ENCODE measurements at regions not wholly inside any gene's neighbourhood (a gene's known extent, or its start where the extent isn't known, plus 50 kb on each side); places are given as distances from the start of the nearest gene placed in this dataset.

DNA sequence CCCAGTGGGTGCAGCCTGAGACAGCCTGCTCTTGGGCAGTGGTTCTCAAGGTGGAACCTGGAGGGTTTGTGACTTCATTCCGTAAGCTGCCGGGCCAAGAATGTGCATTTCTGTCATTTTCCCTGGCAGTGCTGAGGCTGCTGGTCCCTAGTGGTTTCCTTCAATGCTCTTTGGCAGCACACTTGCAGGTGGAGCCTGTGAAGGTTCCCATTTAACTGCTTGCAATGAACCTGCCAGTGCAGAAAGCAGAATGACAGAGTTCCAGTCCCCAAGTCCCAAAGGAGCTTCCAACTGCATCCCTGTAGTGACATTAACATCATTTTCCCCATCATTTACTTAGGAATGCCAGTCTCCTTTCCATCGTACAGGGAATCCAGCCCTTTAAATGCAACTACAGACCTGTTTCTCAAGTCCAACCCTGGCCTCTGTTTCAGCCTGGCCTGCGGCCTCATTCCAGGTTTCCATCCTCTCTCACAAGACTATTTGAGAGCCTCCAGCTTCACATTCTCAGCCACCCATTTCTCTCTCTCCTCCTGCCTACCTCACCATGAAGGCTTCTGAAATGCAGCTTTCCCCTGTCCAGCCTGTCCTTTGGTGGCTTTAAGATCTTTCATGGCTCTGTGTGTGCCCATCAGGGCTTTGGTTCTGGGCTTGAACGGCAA is 149.7 kb upstream of the GGTLC1 start:
- WGBS (ENCODE audit: missing lambda C conversion rate), result 58% methylated on average over 5 of the region's 5 CpGs
- no peak for DNase-seq (ENCODE audit: low read depth in 1 of 2, low spot score in 1 of 2)
- H3K4me2 ChIP-seq, result no peak overlapping the region
- no peak overlapping the region for H3K4me3 ChIP-seq
- ChIA-PET POLR2A (no interaction called here), CTCF (interaction anchor here (0.9 kb wide), 1 partner anchor 642 kb away, joined by 3 read pairs; no protein-coding TSS in a partner anchor)
- TF ChIP-seq, protein P1, sequence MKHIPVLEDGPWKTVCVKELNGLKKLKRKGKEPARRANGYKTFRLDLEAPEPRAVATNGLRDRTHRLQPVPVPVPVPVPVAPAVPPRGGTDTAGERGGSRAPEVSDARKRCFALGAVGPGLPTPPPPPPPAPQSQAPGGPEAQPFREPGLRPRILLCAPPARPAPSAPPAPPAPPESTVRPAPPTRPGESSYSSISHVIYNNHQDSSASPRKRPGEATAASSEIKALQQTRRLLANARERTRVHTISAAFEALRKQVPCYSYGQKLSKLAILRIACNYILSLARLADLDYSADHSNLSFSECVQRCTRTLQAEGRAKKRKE (CRISPR knock-in tag; IDR thresholded peaks at IDR 0.05; ENCODE audit: low read depth), result no peak
- TF ChIP-seq RCOR1 (IDR thresholded peaks at IDR 0.05; ENCODE audit: low read depth, low read length) (no peak), POLR2AphosphoS2 (conservative IDR thresholded peaks at IDR 0.05; ENCODE audit: low read length) (no peak), NR3C1 (IDR thresholded peaks at IDR 0.05) (no peak), NFE2L2 (conservative IDR thresholded peaks at IDR 0.05; ENCODE audit: low read length) (no peak), HDAC2 (IDR thresholded peaks at IDR 0.05) (no peak), TFCP2L1 (CRISPR knock-in tag; IDR thresholded peaks at IDR 0.05) (no peak), KDM5A (IDR thresholded peaks at IDR 0.05) (no peak), GATA3 (IDR thresholded peaks at IDR 0.05; ENCODE audit: borderline replicate concordance) (no peak), KDM1A (IDR thresholded peaks at IDR 0.05; ENCODE audit: low read depth) (no peak)
- H3K27ac ChIP-seq, result no peak overlapping the region
- H3K9me3 ChIP-seq, result no peaks in the 10 kb centered on the region
- ATAC-seq, result no peak
- no peaks in the 10 kb centered on the region for H3K4me1 ChIP-seq
- no peak for FAIRE-seq

DNA sequence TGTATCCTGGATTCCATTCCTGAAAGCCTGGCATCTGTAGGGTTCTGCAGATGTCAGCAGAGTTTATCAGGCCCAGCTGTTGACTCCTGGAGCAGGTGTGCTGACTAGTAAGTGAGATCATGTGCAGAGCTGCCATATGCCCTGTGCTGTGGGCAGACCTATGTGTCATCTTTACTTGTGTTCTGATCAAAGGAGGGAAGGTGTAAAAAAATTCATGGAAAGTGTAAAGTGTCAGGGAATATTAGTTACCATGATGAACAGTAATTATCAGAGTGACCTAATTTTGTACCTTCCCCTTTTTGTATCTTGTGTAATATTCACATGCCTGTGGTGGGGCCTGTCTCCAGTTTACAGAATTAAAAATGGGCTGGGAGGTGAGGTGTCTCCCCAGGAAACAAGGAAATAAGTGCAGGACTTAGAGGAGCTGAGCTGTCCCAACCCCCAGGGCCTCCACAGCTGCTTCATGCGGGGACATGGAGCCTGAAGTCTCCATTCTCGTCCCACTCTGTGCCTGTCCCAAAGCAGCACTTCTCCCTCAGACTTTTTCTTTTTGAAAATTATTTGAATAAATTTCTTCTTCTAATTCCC is 148.2 kb upstream of the GGTLC1 start:
- ChIA-PET CTCF (no interaction called here), POLR2A (no interaction called here)
- H3K4me3 ChIP-seq, result no peak overlapping the region
- 42% methylated on average over 2 of the region's 2 CpGs for WGBS (ENCODE audit: missing lambda C conversion rate)
- no peak overlapping the region for H3K4me2 ChIP-seq
- ATAC-seq (no peak), DNase-seq (ENCODE audit: low read depth in 1 of 2, low spot score in 1 of 2) (no peak), FAIRE-seq (no peak)
- no peaks in the 10 kb centered on the region for H3K9me3 ChIP-seq
- H3K27ac ChIP-seq, result no peak overlapping the region
- no peak for TF ChIP-seq MAFK (IDR thresholded peaks at IDR 0.05; ENCODE audit: partially characterized antibody)
- TF ChIP-seq RARB (CRISPR knock-in tag; IDR thresholded peaks at IDR 0.05), result no peak
- no peak for TF ChIP-seq POLR2A (IDR thresholded peaks at IDR 0.05; ENCODE audit: low read length)
- no peak for TF ChIP-seq FOSB (CRISPR knock-in tag; IDR thresholded peaks at IDR 0.05)
- no peaks in the 10 kb centered on the region for H3K4me1 ChIP-seq

DNA sequence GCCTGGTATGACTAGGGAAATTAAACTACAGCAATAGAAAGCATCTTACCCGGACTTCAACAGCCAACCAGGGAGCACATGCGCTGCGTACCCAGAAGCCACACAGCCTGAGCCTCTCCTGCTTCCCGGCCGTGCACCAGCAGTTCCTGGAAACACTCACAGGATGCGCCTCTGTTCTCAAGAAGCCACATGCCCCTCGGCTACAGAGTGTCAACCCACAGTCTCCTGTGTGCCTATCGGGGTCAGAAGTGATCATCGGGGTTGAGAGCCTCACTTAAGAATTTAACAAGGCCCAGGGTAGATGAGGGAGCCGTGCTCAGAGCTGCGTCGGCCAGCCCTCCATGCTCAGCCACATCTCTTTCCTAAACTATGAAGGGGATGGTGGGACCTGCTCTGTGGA is 147.2 kb upstream of the GGTLC1 start:
- FAIRE-seq, result no peak
- Histone ChIP-seq H3K9me3 (no peaks in the 10 kb centered on the region), H3K27ac (no peak overlapping the region), H3K4me3 (no peak overlapping the region), H3K4me1 (no peaks in the 10 kb centered on the region), H3K4me2 (no peak overlapping the region)
- ChIA-PET POLR2A (no interaction called here), CTCF (no interaction called here)
- DNase-seq (ENCODE audit: low read depth in 1 of 2, low spot score in 1 of 2), result no peak
- WGBS (ENCODE audit: missing lambda C conversion rate), result 73% methylated on average over 12 of the region's 12 CpGs
- no peak for ATAC-seq
- TF ChIP-seq KDM1A (IDR thresholded peaks at IDR 0.05; ENCODE audit: low read depth) (no peak), HOXB5 (CRISPR knock-in tag; IDR thresholded peaks at IDR 0.05) (no peak)

DNA sequence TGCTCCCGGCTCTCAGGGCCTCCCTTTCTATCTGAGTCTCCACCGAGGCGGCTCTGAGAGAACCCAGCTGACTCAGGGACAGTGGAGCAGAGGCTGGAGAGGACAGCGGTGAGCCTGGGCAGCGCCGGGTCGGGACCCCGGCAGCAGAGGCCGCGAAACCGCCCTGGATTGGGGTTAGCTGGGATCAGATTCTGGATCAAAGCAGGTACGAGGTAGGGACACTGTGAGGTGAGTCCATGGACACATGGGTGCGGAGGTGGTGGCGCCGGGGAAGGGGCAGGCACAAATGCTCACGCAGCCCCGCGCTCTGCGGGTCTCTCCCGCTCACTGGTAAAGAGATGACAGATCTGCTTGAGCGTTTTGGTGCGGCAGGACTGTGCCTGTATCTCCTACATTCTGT is 146.4 kb upstream of the GGTLC1 start:
- TF ChIP-seq EP300 (IDR thresholded peaks at IDR 0.05) (no peak), GATA3 (IDR thresholded peaks at IDR 0.05; ENCODE audit: borderline replicate concordance) (no peak), CBX2 (IDR thresholded peaks at IDR 0.05; ENCODE audit: borderline replicate concordance, low read depth) (no peak), RAD21 (conservative IDR thresholded peaks at IDR 0.05 in 1 of 2, IDR thresholded peaks at IDR 0.05 in 1 of 2) (no peak), NFE2L2 (conservative IDR thresholded peaks at IDR 0.05; ENCODE audit: low read length) (no peak), FOSL2 (IDR thresholded peaks at IDR 0.05) (no peak), FOSL2 (CRISPR knock-in tag; IDR thresholded peaks at IDR 0.05) (no peak), NPAS2 (CRISPR knock-in tag; IDR thresholded peaks at IDR 0.05; ENCODE audit: borderline replicate concordance) (no peak), SMC3 (IDR thresholded peaks at IDR 0.05) (no peak), JUNB (IDR thresholded peaks at IDR 0.05) (no peak), ZNF302 (CRISPR knock-in tag; IDR thresholded peaks at IDR 0.05) (no peak), HOXB5 (CRISPR knock-in tag; IDR thresholded peaks at IDR 0.05) (no peak), FOXS1 (CRISPR knock-in tag; IDR thresholded peaks at IDR 0.05) (no peak), ZC3H11A (IDR thresholded peaks at IDR 0.05) (no peak), MAZ (IDR thresholded peaks at IDR 0.05; ENCODE audit: borderline replicate concordance, low read depth, low read length) (no peak), KDM5A (IDR thresholded peaks at IDR 0.05) (no peak), CEBPB (IDR thresholded peaks at IDR 0.05) (no peak), CHD4 (IDR thresholded peaks at IDR 0.05; ENCODE audit: borderline replicate concordance) (no peak), NR3C1 (IDR thresholded peaks at IDR 0.05) (no peak)
- TF ChIP-seq, protein P2, sequence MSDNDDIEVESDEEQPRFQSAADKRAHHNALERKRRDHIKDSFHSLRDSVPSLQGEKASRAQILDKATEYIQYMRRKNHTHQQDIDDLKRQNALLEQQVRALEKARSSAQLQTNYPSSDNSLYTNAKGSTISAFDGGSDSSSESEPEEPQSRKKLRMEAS (IDR thresholded peaks at IDR 0.05), result no peak
- TF ChIP-seq, protein P3, sequence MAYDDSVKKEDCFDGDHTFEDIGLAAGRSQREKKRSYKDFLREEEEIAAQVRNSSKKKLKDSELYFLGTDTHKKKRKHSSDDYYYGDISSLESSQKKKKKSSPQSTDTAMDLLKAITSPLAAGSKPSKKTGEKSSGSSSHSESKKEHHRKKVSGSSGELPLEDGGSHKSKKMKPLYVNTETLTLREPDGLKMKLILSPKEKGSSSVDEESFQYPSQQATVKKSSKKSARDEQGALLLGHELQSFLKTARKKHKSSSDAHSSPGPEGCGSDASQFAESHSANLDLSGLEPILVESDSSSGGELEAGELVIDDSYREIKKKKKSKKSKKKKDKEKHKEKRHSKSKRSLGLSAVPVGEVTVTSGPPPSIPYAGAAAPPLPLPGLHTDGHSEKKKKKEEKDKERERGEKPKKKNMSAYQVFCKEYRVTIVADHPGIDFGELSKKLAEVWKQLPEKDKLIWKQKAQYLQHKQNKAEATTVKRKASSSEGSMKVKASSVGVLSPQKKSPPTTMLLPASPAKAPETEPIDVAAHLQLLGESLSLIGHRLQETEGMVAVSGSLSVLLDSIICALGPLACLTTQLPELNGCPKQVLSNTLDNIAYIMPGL (CRISPR knock-in tag; IDR thresholded peaks at IDR 0.05; ENCODE audit: borderline replicate concordance), result no peak
- Histone ChIP-seq H3K27ac (no peak overlapping the region), H3K9me3 (no peaks in the 10 kb centered on the region), H3K4me2 (no peak overlapping the region), H3K4me3 (no peak overlapping the region), H3K4me1 (no peaks in the 10 kb centered on the region)
- POLR2A ChIA-PET, result no interaction called here
- DNase-seq (ENCODE audit: low read depth in 1 of 2, low spot score in 1 of 2) (no peak), FAIRE-seq (no peak), ATAC-seq (no peak; a peak in 1 of 6 replicates)
- WGBS (ENCODE audit: missing lambda C conversion rate), result 86% methylated on average over 18 of the region's 22 CpGs
- CTCF ChIA-PET, result interaction anchor here (1.5 kb wide), 1 partner anchor 25 kb away, joined by 5 read pairs; no protein-coding TSS in a partner anchor

All from A549 (cell line).